Esophagus squamous epithelium (tissue), 5 donors: ENCODE measurements at regions not wholly inside any gene's neighbourhood (a gene's known extent, or its start where the extent isn't known, plus 50 kb on each side); places are given as distances from the start of the nearest gene placed in this dataset.
"Not testable (repeated sequence)": the region's sequence is repeated elsewhere in the genome, so short reads cannot be mapped to it uniquely, and the experiment has no call there.

Experiments used
- DNase-seq: peaks from one replicate; lab custom pipeline; 2025; lab: John Stamatoyannopoulos, UW
- H3K27ac ChIP-seq, 4 donors: fragments of 200-600 bp; sonication (generic); one replicate each; pipeline ENCODE4 v1.5.1; 2016 to 2019; ENCODE audit warnings: mild to moderate bottlenecking in 1 of 4
- H3K27me3 ChIP-seq, 4 donors: fragments of 200-600 bp; sonication (generic); 1 replicate in 3 of 4; 2 replicates in 1 of 4; pipeline versions ENCODE4 v1.5.1 to v1.6.0; 2017 to 2021; ENCODE audit warnings: antibody characterized with exemption in 1 of 4
- H3K36me3 ChIP-seq, 3 donors: fragments of 200-600 bp; sonication (generic); one replicate each; pipeline ENCODE4 v1.5.1; 2016 to 2019
- H3K4me1 ChIP-seq, 3 donors: fragments of 200-600 bp; sonication (generic); one replicate each; pipeline ENCODE4 v1.5.1; 2017 to 2019
- H3K4me3 ChIP-seq, 4 donors: fragments of 200-600 bp; sonication (generic); 1 replicate in 3 of 4; 2 replicates in 1 of 4; pipeline ENCODE4 v1.5.1; 2016 to 2019; ENCODE audit warnings: mild to moderate bottlenecking in 2 of 4, moderate library complexity in 1 of 4
- H3K9me3 ChIP-seq, 3 donors: fragments of 200-600 bp; sonication (generic); one replicate each; pipeline ENCODE4 v1.5.1; 2016 to 2019
- CTCF ChIP-seq, 6 experiments: fragments of 450-650 bp in 4 of 6; fragments of 200-600 bp in 2 of 6; sonication (generic) in 2 of 6; IDR thresholded peaks; one replicate each; pipeline ENCODE4 v1.5.1; 2016 to 2019; ENCODE audit warnings: antibody characterized with exemption in 6 of 6, mild to moderate bottlenecking in 4 of 6, moderate library complexity in 4 of 6
- POLR2A ChIP-seq, 4 donors: fragments of 450-650 bp; IDR thresholded peaks; one replicate each; pipeline ENCODE4 v1.6.1; 2017; ENCODE audit warnings: antibody characterized with exemption in 4 of 4, mild to moderate bottlenecking in 4 of 4, moderate library complexity in 3 of 4
- WGBS, 2 donors: methylation state at CpG; one replicate each; pipeline ENCODE4 v1.1.5; 2018; 5-methylcytosine and 5-hydroxymethylcytosine counted together
- intact Hi-C: fragments of 100-400 bp; cut with DNase I; formaldehyde crosslinking; loops from one replicate; pipeline ENCODE4 v1.15.0; 2022
- donor health status: DM: yes; HTN: yes; CAD: no.

- 46 to 59% methylated on average over 2 of the region's 2 CpGs for WGBS, 2 donors
- Histone ChIP-seq H3K4me1 (no peaks in the 10 kb centered on the region), H3K4me3 (no peak overlapping the region), H3K27me3 (no peaks in the 10 kb centered on the region), H3K27ac (no peak overlapping the region), H3K36me3 (no peaks in the 10 kb centered on the region), H3K9me3 (no peaks in the 10 kb centered on the region)
- DNase-seq: no peak
- no peak for TF ChIP-seq CTCF (IDR thresholded peaks at IDR 0.05)
- TF ChIP-seq POLR2A (IDR thresholded peaks at IDR 0.05): no peak
- intact Hi-C loops: no loop called here
Observed at GRCh38 chr6:103505155-103505518, 1354.6 kb downstream of the HACE1 start.

- TF ChIP-seq POLR2A (IDR thresholded peaks at IDR 0.05) (no peak), CTCF (IDR thresholded peaks at IDR 0.05) (no peak)
- intact Hi-C loops: no loop called here
- H3K36me3 ChIP-seq: no peaks in the 10 kb centered on the region
- no peak overlapping the region for H3K4me3 ChIP-seq
- H3K27ac ChIP-seq: no peak overlapping the region
- no peak for DNase-seq
- no peaks in the 10 kb centered on the region for H3K4me1 ChIP-seq
- H3K9me3 ChIP-seq: no peaks in the 10 kb centered on the region
- H3K27me3 ChIP-seq: no peaks in the 10 kb centered on the region
- 15 to 26% methylated on average over 1 of the region's 1 CpG for WGBS, 2 donors
Observed at GRCh38 chr6:103504501-103505154, 1355.1 kb downstream of the HACE1 start.

GRCh38 chr6:103496588-103496987, 1363.1 kb downstream of the HACE1 start:
- WGBS, 2 donors: 80 to 92% methylated on average over 2 to 8 of the region's 11 CpGs
- intact Hi-C loops, DNase-seq, H3K4me1 ChIP-seq, H3K4me3 ChIP-seq, H3K27me3 ChIP-seq, H3K36me3 ChIP-seq, H3K9me3 ChIP-seq, H3K27ac ChIP-seq: not testable (repeated sequence)

- Histone ChIP-seq H3K27me3 (no peaks in the 10 kb centered on the region), H3K9me3 (no peaks in the 10 kb centered on the region), H3K4me3 (no peak overlapping the region), H3K27ac (no peak overlapping the region), H3K36me3 (no peaks in the 10 kb centered on the region), H3K4me1 (no peaks in the 10 kb centered on the region)
- WGBS, 2 donors: 55 to 75% methylated on average over 3 of the region's 3 CpGs
- intact Hi-C loops: no loop called here
- TF ChIP-seq CTCF (IDR thresholded peaks at IDR 0.05) (no peak), POLR2A (IDR thresholded peaks at IDR 0.05) (no peak)
- no peak for DNase-seq
Observed at GRCh38 chr6:103456652-103457051, 1403.1 kb downstream of the HACE1 start.

- Histone ChIP-seq H3K36me3 (no peaks in the 10 kb centered on the region), H3K4me3 (no peak overlapping the region), H3K4me1 (no peaks in the 10 kb centered on the region), H3K27ac (no peak overlapping the region), H3K27me3 (no peaks in the 10 kb centered on the region), H3K9me3 (no peaks in the 10 kb centered on the region)
- WGBS, 2 donors: 62 to 65% methylated on average over 1 of the region's 1 CpG
- no peak for TF ChIP-seq CTCF (IDR thresholded peaks at IDR 0.05)
- TF ChIP-seq POLR2A (IDR thresholded peaks at IDR 0.05): no peak
- DNase-seq: no peak
- intact Hi-C loops: no loop called here
Observed at GRCh38 chr6:103455275-103455674, 1404.4 kb downstream of the HACE1 start.

- Histone ChIP-seq H3K27me3 (no peaks in the 10 kb centered on the region), H3K4me3 (no peak overlapping the region), H3K27ac (no peak overlapping the region), H3K36me3 (no peaks in the 10 kb centered on the region), H3K4me1 (no peaks in the 10 kb centered on the region), H3K9me3 (no peaks in the 10 kb centered on the region)
- intact Hi-C loops: no loop called here
- TF ChIP-seq POLR2A (IDR thresholded peaks at IDR 0.05): no peak
- no peak for TF ChIP-seq CTCF (IDR thresholded peaks at IDR 0.05)
- WGBS, 2 donors: 67 to 78% methylated on average over 1 of the region's 1 CpG
- no peak for DNase-seq
Observed at GRCh38 chr6:103409475-103409874, 1450.2 kb downstream of the HACE1 start.
